ENCODE measurements at regions not wholly inside any gene's neighbourhood (a gene's known extent, or its start where the extent isn't known, plus 50 kb on each side); places are given as distances from the start of the nearest gene placed in this dataset.

GRCh38 chr2:238704471-238705225 is 143.2 kb upstream of the TWIST2 start:
- TF ChIP-seq SUZ12 (IDR thresholded peaks at IDR 0.05) = no peak
- no peak for TF ChIP-seq FOXM1 (IDR thresholded peaks at IDR 0.05; ENCODE audit: borderline replicate concordance)
- TF ChIP-seq BHLHE40 (IDR thresholded peaks at IDR 0.05; ENCODE audit: borderline replicate concordance) = no peak
- no peak for TF ChIP-seq ARNT (IDR thresholded peaks at IDR 0.05)
- no peak for TF ChIP-seq ELF4 (IDR thresholded peaks at IDR 0.05)
- no peak for TF ChIP-seq ZNF384 (IDR thresholded peaks at IDR 0.05)
- TF ChIP-seq SP1 (IDR thresholded peaks at IDR 0.05) = no peak
- TF ChIP-seq FOXK2 (IDR thresholded peaks at IDR 0.05) = no peak
- TF ChIP-seq TARDBP (IDR thresholded peaks at IDR 0.05) = no peak
- TF ChIP-seq LEF1 (IDR thresholded peaks at IDR 0.05; ENCODE audit: borderline replicate concordance) = no peak
- no peak for TF ChIP-seq FOXA1 (IDR thresholded peaks at IDR 0.05)
- TF ChIP-seq, protein P1, sequence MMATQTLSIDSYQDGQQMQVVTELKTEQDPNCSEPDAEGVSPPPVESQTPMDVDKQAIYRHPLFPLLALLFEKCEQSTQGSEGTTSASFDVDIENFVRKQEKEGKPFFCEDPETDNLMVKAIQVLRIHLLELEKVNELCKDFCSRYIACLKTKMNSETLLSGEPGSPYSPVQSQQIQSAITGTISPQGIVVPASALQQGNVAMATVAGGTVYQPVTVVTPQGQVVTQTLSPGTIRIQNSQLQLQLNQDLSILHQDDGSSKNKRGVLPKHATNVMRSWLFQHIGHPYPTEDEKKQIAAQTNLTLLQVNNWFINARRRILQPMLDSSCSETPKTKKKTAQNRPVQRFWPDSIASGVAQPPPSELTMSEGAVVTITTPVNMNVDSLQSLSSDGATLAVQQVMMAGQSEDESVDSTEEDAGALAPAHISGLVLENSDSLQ (IDR thresholded peaks at IDR 0.05) = no peak
- TF ChIP-seq L3MBTL2 (conservative IDR thresholded peaks at IDR 0.05) = no peak
